ENCODE measurements at regions not wholly inside any gene's neighbourhood (a gene's known extent, or its start where the extent isn't known, plus 50 kb on each side); places are given as distances from the start of the nearest gene placed in this dataset.

GRCh38 chr9:113741886-113742854, 133.9 kb upstream of the ZNF618 start:
- DNase-seq (ENCODE audit: low read depth) = no peak

- no peak for DNase-seq (ENCODE audit: low read depth)
Observed at GRCh38 chr9:113742878-113743277, 133.2 kb upstream of the ZNF618 start.

GRCh38 chr9:113746486-113746885, 129.6 kb upstream of the ZNF618 start:
- no peak for DNase-seq (ENCODE audit: low read depth)

- DNase-seq (ENCODE audit: low read depth) = no peak
Observed at GRCh38 chr9:113748135-113748534, 128.0 kb upstream of the ZNF618 start.

GRCh38 chr9:113753398-113754119, 122.5 kb upstream of the ZNF618 start:
- DNase-seq (ENCODE audit: low read depth) = no peak

GRCh38 chr9:113754739-113755138, 121.4 kb upstream of the ZNF618 start:
- DNase-seq (ENCODE audit: low read depth) = no peak

GRCh38 chr9:113755433-113755832, 120.7 kb upstream of the ZNF618 start:
- no peak for DNase-seq (ENCODE audit: low read depth)

- no peak for DNase-seq (ENCODE audit: low read depth)
Observed at GRCh38 chr9:113756476-113757192, 119.5 kb upstream of the ZNF618 start.

- no peak for DNase-seq (ENCODE audit: low read depth)
Observed at GRCh38 chr9:113763429-113763828, 112.7 kb upstream of the ZNF618 start.

GRCh38 chr9:113764572-113764971, 111.5 kb upstream of the ZNF618 start:
- DNase-seq (ENCODE audit: low read depth) = no peak

- DNase-seq (ENCODE audit: low read depth) = no peak
Observed at GRCh38 chr9:113769412-113769811, 106.7 kb upstream of the ZNF618 start.

- no peak for DNase-seq (ENCODE audit: low read depth)
Observed at GRCh38 chr9:113770396-113770795, 105.7 kb upstream of the ZNF618 start.

- DNase-seq (ENCODE audit: low read depth) = no peak
Observed at GRCh38 chr9:113771199-113771598, 104.9 kb upstream of the ZNF618 start.

- no peak for DNase-seq (ENCODE audit: low read depth)
Observed at GRCh38 chr9:113772121-113772810, 103.8 kb upstream of the ZNF618 start.

- DNase-seq (ENCODE audit: low read depth) = no peak
Observed at GRCh38 chr9:113774963-113775362, 101.1 kb upstream of the ZNF618 start.

GRCh38 chr9:113775749-113776148, 100.4 kb upstream of the ZNF618 start:
- DNase-seq (ENCODE audit: low read depth) = no peak

- no peak for DNase-seq (ENCODE audit: low read depth)
Observed at GRCh38 chr9:113776194-113776593, 99.9 kb upstream of the ZNF618 start.

- DNase-seq (ENCODE audit: low read depth) = no peak
Observed at GRCh38 chr9:113781381-113781780, 94.7 kb upstream of the ZNF618 start.

- no peak for DNase-seq (ENCODE audit: low read depth)
Observed at GRCh38 chr9:113781896-113782295, 94.2 kb upstream of the ZNF618 start.

- no peak for DNase-seq (ENCODE audit: low read depth)
Observed at GRCh38 chr9:113783475-113783874, 92.6 kb upstream of the ZNF618 start.

GRCh38 chr9:113785334-113785733, 90.8 kb upstream of the ZNF618 start:
- DNase-seq (ENCODE audit: low read depth) = no peak

GRCh38 chr9:113786071-113786470, 90.0 kb upstream of the ZNF618 start:
- no peak for DNase-seq (ENCODE audit: low read depth)

Measured in stimulated activated CD8-positive, alpha-beta memory T cell treated with anti-CD3 and anti-CD28 coated beads, Interleukin-15, amount 100 ng/mL, for 1 hour (primary cell).